HG02981 (cell line): ENCODE measurements at regions not wholly inside any gene's neighbourhood (a gene's known extent, or its start where the extent isn't known, plus 50 kb on each side); places are given as distances from the start of the nearest gene placed in this dataset.

Experiments used
- ATAC-seq: cut with Tn5 transposase; IDR thresholded peaks from one replicate; pipeline ENCODE4 v1.9.1; 2021; ENCODE audit warnings: mild to moderate bottlenecking, moderate library complexity; ENCODE audit not compliant: unreplicated experiment

- ATAC-seq = no peak
Observed at GRCh38 chr21:36627242-36627641, 71.7 kb upstream of the SIM2 start.

- ATAC-seq = no peak
Observed at GRCh38 chr21:36628106-36628505, 70.8 kb upstream of the SIM2 start.

GRCh38 chr21:36628761-36629460 lies 70.0 kb upstream of the SIM2 start:
- ATAC-seq = no peak

- no peak for ATAC-seq
Observed at GRCh38 chr21:36630485-36631206, 68.3 kb upstream of the SIM2 start.

- no peak for ATAC-seq
Observed at GRCh38 chr21:36636016-36636415, 62.9 kb upstream of the SIM2 start.

- ATAC-seq = no peak
Observed at GRCh38 chr21:36636439-36636838, 62.5 kb upstream of the SIM2 start.

GRCh38 chr21:36639769-36640168 lies 59.1 kb upstream of the SIM2 start:
- no peak for ATAC-seq

- no peak for ATAC-seq
Observed at GRCh38 chr21:36640174-36640720, 58.7 kb upstream of the SIM2 start.

- ATAC-seq = no peak
Observed at GRCh38 chr21:36640721-36641244, 58.1 kb upstream of the SIM2 start.

- no peak for ATAC-seq
Observed at GRCh38 chr21:36641346-36641745, 57.6 kb upstream of the SIM2 start.

GRCh38 chr21:36641886-36642285 lies 57.0 kb upstream of the SIM2 start:
- no peak for ATAC-seq

GRCh38 chr21:36642777-36643176 lies 56.1 kb upstream of the SIM2 start:
- ATAC-seq = no peak

- no peak for ATAC-seq
Observed at GRCh38 chr21:36643374-36644250, 55.3 kb upstream of the SIM2 start.

- ATAC-seq = no peak
Observed at GRCh38 chr21:36646011-36646410, 52.9 kb upstream of the SIM2 start.

- ATAC-seq = no peak
Observed at GRCh38 chr21:36646645-36647044, 52.3 kb upstream of the SIM2 start.

- no peak for ATAC-seq
Observed at GRCh38 chr21:36647279-36648093, 51.4 kb upstream of the SIM2 start.
